ENCODE measurements at regions not wholly inside any gene's neighbourhood (a gene's known extent, or its start where the extent isn't known, plus 50 kb on each side); places are given as distances from the start of the nearest gene placed in this dataset.

- TF ChIP-seq CTCF (IDR thresholded peaks at IDR 0.05; ENCODE audit: low read depth, low read length): no peak
- no peaks in the 10 kb centered on the region for H3K36me3 ChIP-seq
- H3K4me3 ChIP-seq (ENCODE audit: low read depth, low read length): no peak overlapping the region
- no peak for DNase-seq
- no peaks in the 10 kb centered on the region for H3K27me3 ChIP-seq (ENCODE audit: insufficient read depth, low read depth, severe bottlenecking)
- no peak overlapping the region for H3K27ac ChIP-seq
- H3K9me3 ChIP-seq (ENCODE audit: severe bottlenecking): no peaks in the 10 kb centered on the region
These were observed 136.8 kb downstream of the CRPPA start for GRCh38 chr7:16284581-16284980.

- no peak for TF ChIP-seq CTCF (IDR thresholded peaks at IDR 0.05; ENCODE audit: low read depth, low read length)
- no peak for DNase-seq
- Histone ChIP-seq H3K4me3 (ENCODE audit: low read depth, low read length) (no peak overlapping the region), H3K36me3 (no peaks in the 10 kb centered on the region), H3K27ac (no peak overlapping the region), H3K9me3 (ENCODE audit: severe bottlenecking) (no peaks in the 10 kb centered on the region), H3K27me3 (ENCODE audit: insufficient read depth, low read depth, severe bottlenecking) (no peaks in the 10 kb centered on the region)
These were observed 143.1 kb downstream of the CRPPA start for GRCh38 chr7:16278167-16278787.

DNA sequence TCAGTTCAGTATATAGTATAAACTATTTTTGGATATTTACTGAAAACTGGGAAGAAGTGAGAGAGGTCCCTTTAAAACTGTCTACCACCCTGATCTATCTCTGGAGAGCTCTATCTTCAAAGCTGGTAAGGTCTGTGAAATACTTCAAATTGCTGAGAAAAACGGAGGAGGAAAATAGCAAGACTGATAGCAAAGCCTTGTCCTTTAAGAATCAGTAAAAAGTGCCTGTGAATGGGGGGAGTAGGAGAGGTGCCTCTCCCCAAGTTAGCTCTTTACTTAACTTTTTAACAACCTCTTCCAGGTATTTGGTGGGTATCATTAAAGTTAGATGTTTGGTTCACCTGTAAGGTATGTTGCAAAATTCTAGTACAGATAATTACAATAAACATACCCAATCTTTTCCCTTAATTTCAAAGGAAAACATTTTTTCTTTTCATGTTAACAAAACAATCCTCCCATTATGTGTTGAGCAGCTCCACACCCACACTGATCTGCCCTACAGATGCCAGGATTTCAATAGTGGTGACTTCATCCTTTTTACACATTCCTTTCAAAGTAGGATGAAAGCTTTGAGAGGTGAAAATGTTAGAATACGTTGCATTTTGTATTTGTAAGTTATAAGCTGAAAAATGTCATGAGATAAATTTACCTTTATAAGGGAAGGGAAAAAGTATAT, 149.2 kb downstream of the CRPPA start:
- no peak for TF ChIP-seq CTCF (IDR thresholded peaks at IDR 0.05; ENCODE audit: low read depth, low read length)
- Histone ChIP-seq H3K9me3 (ENCODE audit: severe bottlenecking) (no peaks in the 10 kb centered on the region), H3K27ac (no peak overlapping the region), H3K4me3 (ENCODE audit: low read depth, low read length) (no peak overlapping the region), H3K27me3 (ENCODE audit: insufficient read depth, low read depth, severe bottlenecking) (no peaks in the 10 kb centered on the region), H3K36me3 (no peaks in the 10 kb centered on the region)
- DNase-seq: no peak

DNA sequence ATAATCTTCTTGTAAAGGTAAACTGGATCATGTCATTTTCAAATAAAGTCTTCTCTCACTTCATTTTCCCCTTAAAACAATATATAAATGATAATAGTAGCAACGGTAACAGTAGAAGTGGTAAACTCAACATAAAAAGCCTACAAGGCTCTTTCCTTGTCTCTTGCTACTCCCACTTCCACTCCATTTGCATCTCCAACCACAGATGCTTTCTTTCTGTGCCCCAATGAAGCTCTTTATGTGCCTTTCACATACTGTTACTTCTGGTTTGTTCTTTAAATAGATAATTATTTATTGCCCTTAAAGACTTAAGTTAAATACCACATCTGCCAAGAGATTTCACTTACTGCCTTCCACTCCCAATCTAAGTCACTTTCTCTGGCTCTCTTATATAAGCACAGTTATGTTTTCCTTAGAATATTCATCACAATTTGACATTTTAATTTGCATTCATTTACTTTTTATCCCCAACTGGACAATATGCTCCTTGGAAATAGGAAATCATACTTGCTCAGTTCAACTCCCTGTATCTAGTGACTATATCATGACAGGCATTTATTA, 149.9 kb downstream of the CRPPA start:
- no peak overlapping the region for H3K27ac ChIP-seq
- no peak for DNase-seq
- no peak overlapping the region for H3K4me3 ChIP-seq (ENCODE audit: low read depth, low read length)
- no peaks in the 10 kb centered on the region for H3K27me3 ChIP-seq (ENCODE audit: insufficient read depth, low read depth, severe bottlenecking)
- no peaks in the 10 kb centered on the region for H3K36me3 ChIP-seq
- TF ChIP-seq CTCF (IDR thresholded peaks at IDR 0.05; ENCODE audit: low read depth, low read length): no peak
- H3K9me3 ChIP-seq (ENCODE audit: severe bottlenecking): no peaks in the 10 kb centered on the region

DNA sequence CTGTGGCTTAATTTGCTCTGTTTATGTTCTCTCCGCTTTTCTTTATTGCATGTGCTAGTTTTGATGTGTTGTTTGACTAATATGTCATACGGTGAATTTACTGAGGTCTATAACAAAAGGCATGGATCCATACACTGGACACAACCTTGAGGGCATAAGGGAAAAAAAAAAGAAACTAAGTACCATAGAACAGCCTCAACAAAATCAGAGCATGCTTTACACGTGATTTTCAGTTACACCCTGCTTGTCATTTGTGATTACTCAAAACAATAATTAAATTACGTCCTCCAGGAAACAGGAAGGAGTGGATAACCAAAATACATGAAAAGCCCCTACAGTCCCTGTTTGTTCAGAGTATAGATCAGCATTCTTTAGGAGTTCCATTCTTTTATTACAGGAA, 150.5 kb downstream of the CRPPA start:
- no peak for DNase-seq
- Histone ChIP-seq H3K4me3 (ENCODE audit: low read depth, low read length) (no peak overlapping the region), H3K9me3 (ENCODE audit: severe bottlenecking) (no peaks in the 10 kb centered on the region), H3K36me3 (no peaks in the 10 kb centered on the region), H3K27ac (no peak overlapping the region), H3K27me3 (ENCODE audit: insufficient read depth, low read depth, severe bottlenecking) (no peaks in the 10 kb centered on the region)
- no peak for TF ChIP-seq CTCF (IDR thresholded peaks at IDR 0.05; ENCODE audit: low read depth, low read length)

Data from WERI-Rb-1 (cell line).